ENCODE measurements at regions not wholly inside any gene's neighbourhood (a gene's known extent, or its start where the extent isn't known, plus 50 kb on each side); places are given as distances from the start of the nearest gene placed in this dataset.

GRCh38 chr20:57009775-57010174, 256.7 kb downstream of the BMP7 start:
- no peaks in the 10 kb centered on the region for H3K36me3 ChIP-seq (ENCODE audit: insufficient read depth, low read length, poor library complexity, severe bottlenecking)
- TF ChIP-seq, protein P1, sequence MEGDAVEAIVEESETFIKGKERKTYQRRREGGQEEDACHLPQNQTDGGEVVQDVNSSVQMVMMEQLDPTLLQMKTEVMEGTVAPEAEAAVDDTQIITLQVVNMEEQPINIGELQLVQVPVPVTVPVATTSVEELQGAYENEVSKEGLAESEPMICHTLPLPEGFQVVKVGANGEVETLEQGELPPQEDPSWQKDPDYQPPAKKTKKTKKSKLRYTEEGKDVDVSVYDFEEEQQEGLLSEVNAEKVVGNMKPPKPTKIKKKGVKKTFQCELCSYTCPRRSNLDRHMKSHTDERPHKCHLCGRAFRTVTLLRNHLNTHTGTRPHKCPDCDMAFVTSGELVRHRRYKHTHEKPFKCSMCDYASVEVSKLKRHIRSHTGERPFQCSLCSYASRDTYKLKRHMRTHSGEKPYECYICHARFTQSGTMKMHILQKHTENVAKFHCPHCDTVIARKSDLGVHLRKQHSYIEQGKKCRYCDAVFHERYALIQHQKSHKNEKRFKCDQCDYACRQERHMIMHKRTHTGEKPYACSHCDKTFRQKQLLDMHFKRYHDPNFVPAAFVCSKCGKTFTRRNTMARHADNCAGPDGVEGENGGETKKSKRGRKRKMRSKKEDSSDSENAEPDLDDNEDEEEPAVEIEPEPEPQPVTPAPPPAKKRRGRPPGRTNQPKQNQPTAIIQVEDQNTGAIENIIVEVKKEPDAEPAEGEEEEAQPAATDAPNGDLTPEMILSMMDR (conservative IDR thresholded peaks at IDR 0.05; ENCODE audit: low read depth, low read length) = no peak
- TF ChIP-seq EZH2 (IDR thresholded peaks at IDR 0.05; ENCODE audit: borderline replicate concordance, low read depth, low read length, poor library complexity, severe bottlenecking) = no peak
- BruUV-seq (replicated peaks) = no TSS peak
- no peaks in the 10 kb centered on the region for H3K4me1 ChIP-seq (ENCODE audit: insufficient read depth, low read length, poor library complexity, severe bottlenecking)
- ChIA-PET POLR2A (ENCODE audit: low non-redundant PET) (no interaction called here), CTCF (no interaction called here)
- no peak overlapping the region for H3K4me3 ChIP-seq (ENCODE audit: low read depth, low read length, poor library complexity, severe bottlenecking)
- peaks cover 24% of the 10 kb centered on the region for H3K27me3 ChIP-seq (replicated peaks; ENCODE audit: insufficient read depth, low read depth, low read length, poor library complexity)
- intact Hi-C loops (cut with micrococcal nuclease; ENCODE audit: unreplicated experiment) = no loop called here
- H3K27ac ChIP-seq (ENCODE audit: low read depth, low read length, poor library complexity, severe bottlenecking) = no peak overlapping the region
- no peaks in the 10 kb centered on the region for H3K9me3 ChIP-seq (ENCODE audit: low read depth, low read length, poor library complexity, severe bottlenecking)
- no peak for DNase-seq (ENCODE audit: low spot score)

DNA sequence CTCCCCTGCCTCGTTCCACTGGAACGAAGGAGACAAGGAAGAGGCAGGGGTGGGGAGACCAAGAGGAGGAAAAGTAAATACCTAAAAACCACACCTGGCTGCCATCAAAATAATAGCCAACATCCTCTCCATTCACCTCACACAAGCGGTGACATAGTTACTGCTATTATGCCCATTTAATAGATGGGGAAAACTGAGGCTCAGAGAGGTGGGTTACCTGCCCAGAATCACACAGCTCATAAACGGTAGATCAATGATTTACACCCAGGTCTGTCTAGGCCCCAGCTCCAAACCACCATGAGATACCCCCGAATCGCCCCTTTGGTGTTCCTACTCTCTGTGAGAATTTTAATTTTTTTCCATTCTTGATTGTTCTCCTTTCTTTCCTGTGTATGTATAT, 253.8 kb downstream of the BMP7 start:
- peaks cover 17% of the 10 kb centered on the region for H3K27me3 ChIP-seq (replicated peaks; ENCODE audit: insufficient read depth, low read depth, low read length, poor library complexity)
- POLR2A ChIA-PET (ENCODE audit: low non-redundant PET) = no interaction called here
- intact Hi-C loops (cut with micrococcal nuclease; ENCODE audit: unreplicated experiment) = no loop called here
- H3K27ac ChIP-seq (ENCODE audit: low read depth, low read length, poor library complexity, severe bottlenecking) = no peak overlapping the region
- BruUV-seq (replicated peaks) = no TSS peak
- TF ChIP-seq, protein P1 (conservative IDR thresholded peaks at IDR 0.05; ENCODE audit: low read depth, low read length) = no peak
- TF ChIP-seq EZH2 (IDR thresholded peaks at IDR 0.05; ENCODE audit: borderline replicate concordance, low read depth, low read length, poor library complexity, severe bottlenecking) = no peak
- H3K4me3 ChIP-seq (ENCODE audit: low read depth, low read length, poor library complexity, severe bottlenecking) = no peak overlapping the region
- no peaks in the 10 kb centered on the region for H3K36me3 ChIP-seq (ENCODE audit: insufficient read depth, low read length, poor library complexity, severe bottlenecking)
- CTCF ChIA-PET = no interaction called here
- no peaks in the 10 kb centered on the region for H3K4me1 ChIP-seq (ENCODE audit: insufficient read depth, low read length, poor library complexity, severe bottlenecking)
- DNase-seq (ENCODE audit: low spot score) = no peak
- no peaks in the 10 kb centered on the region for H3K9me3 ChIP-seq (ENCODE audit: low read depth, low read length, poor library complexity, severe bottlenecking)

- intact Hi-C loops (cut with micrococcal nuclease; ENCODE audit: unreplicated experiment) = no loop called here
- Histone ChIP-seq H3K27me3 (replicated peaks; ENCODE audit: insufficient read depth, low read depth, low read length, poor library complexity) (peaks cover 19% of the 10 kb centered on the region), H3K9me3 (ENCODE audit: low read depth, low read length, poor library complexity, severe bottlenecking) (no peaks in the 10 kb centered on the region), H3K4me1 (ENCODE audit: insufficient read depth, low read length, poor library complexity, severe bottlenecking) (no peaks in the 10 kb centered on the region), H3K36me3 (ENCODE audit: insufficient read depth, low read length, poor library complexity, severe bottlenecking) (no peaks in the 10 kb centered on the region), H3K4me3 (ENCODE audit: low read depth, low read length, poor library complexity, severe bottlenecking) (no peak overlapping the region), H3K27ac (ENCODE audit: low read depth, low read length, poor library complexity, severe bottlenecking) (no peak overlapping the region)
- ChIA-PET POLR2A (ENCODE audit: low non-redundant PET) (no interaction called here), CTCF (no interaction called here)
- no peak for TF ChIP-seq EZH2 (IDR thresholded peaks at IDR 0.05; ENCODE audit: borderline replicate concordance, low read depth, low read length, poor library complexity, severe bottlenecking)
- TF ChIP-seq, protein P1 (conservative IDR thresholded peaks at IDR 0.05; ENCODE audit: low read depth, low read length) = no peak
- no TSS peak for BruUV-seq (replicated peaks)
- no peak for DNase-seq (ENCODE audit: low spot score)
Measured at GRCh38 chr20:57013217-57013616, 253.2 kb downstream of the BMP7 start.
